ENCODE measurements at regions not wholly inside any gene's neighbourhood (a gene's known extent, or its start where the extent isn't known, plus 50 kb on each side); places are given as distances from the start of the nearest gene placed in this dataset.
"Not testable (repeated sequence)": the region's sequence is repeated elsewhere in the genome, so short reads cannot be mapped to it uniquely, and the experiment has no call there.

DNA sequence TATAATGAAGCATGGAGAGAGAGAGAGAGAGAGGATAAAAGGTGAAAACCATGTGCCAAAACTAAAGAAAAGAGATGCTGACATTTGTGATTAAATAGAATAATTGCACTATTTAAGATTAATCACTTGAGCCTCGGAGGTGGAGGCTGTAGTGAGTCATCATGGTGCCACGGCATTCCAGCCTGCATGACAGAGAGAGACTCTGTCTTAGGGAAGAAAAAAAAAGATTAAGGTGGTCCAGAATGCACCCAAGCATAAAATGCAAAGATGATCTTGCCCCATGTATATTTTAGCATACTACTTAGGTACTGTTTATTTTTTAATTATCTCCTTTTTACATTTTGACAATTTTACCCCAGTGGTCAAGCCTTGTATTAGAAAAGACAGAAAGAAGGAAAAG lies 742.5 kb downstream of the SPATA31A1 start:
- ATAC-seq (replicated peaks); H3K4me1 Mint-ChIP-seq; H3K4me3 Mint-ChIP-seq; H3K36me3 Mint-ChIP-seq (ENCODE audit: low read depth); H3K27ac Mint-ChIP-seq; H3K27me3 Mint-ChIP-seq; H3K9me3 Mint-ChIP-seq: not testable (repeated sequence)

DNA sequence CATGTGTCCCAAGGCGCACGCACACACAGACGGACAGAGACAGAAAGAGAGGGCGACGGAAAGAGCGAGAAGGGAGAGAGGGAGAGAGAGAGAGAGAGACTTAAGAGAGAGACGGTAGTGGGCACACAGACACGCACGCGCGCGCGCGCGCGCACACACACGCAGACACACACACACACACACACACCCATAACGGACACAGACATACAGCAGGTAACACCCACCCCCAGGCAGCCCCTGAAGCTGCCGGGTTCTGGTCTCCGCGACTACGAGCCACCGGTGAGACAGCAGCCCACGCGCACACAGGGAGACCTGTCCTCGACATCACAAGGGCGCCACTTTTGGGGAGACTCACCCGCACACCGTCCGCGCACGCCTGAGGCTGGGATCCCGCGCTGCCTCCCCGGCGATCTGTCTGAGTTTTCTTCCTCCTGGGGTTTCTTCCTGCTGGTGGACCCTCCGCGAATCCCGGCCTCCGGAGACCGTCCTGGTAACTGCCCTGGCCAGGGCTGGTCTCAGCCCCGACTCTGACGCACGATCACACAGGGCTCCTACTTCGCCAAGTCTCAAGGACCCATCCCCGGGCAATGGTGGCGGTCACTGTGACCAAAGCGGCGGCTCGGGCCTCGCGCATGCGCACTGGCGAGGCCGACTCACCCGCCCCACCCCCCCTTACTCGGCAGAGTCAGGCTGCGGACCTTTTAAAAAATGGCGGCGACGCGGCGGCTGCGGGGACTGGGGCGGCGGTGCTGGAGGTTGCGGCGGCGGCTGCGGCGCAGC lies 750.7 kb downstream of the SPATA31A1 start:
- H3K36me3 Mint-ChIP-seq (ENCODE audit: low read depth); H3K27me3 Mint-ChIP-seq; H3K9me3 Mint-ChIP-seq; H3K4me1 Mint-ChIP-seq: not testable (repeated sequence)
- Mint-ChIP-seq H3K4me3 (peak overlapping the region; percentile 94), H3K27ac (peak overlapping the region; percentile 95)
- peak; percentile 72 for ATAC-seq (replicated peaks)

DNA sequence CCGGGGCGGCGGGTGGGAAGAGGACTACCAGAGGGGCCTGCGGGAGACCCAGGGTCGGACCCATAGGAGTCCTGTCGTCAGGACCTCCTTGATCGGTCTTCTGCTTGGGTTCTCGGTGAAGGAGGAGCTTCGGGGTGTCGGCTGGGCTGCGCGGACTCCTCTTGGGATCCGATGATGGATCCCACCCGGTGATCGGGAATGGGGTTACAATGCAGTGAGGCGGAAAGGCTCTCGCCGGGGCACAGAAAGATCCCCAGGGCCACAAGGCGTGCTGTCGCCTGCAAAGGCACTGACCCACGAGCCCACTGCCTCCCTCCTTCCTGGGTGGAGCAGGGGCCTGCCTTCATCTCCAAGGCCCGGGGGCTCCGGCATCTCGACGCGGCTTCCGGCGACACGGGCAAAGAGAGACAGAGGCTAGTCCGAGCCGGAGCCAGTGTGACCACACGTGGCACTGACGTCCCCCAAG lies 751.3 kb downstream of the SPATA31A1 start:
- Mint-ChIP-seq H3K27ac (peak overlapping the region; percentile 95), H3K4me3 (peak overlapping the region; percentile 94)
- H3K4me1 Mint-ChIP-seq; ATAC-seq (replicated peaks); H3K9me3 Mint-ChIP-seq; H3K27me3 Mint-ChIP-seq; H3K36me3 Mint-ChIP-seq (ENCODE audit: low read depth): not testable (repeated sequence)

DNA sequence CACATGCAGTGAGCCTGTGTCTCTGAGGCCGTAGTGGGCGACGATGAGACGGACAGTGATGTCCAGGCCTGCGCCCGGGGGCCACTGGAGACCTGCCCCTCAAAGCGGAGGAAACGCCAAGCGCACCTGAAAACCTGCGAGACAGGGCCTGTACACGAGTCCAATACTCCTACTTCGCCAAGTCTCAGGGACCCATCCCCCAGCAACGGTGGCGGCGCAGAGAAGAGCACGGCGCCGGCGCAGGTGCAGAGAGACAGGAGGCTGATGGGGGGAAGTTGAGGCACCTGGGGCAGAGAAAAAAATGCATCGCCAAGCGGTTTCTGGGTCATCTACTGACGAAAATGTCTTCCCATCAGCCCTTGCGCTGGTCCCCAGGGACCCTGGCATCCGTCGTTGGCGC lies 751.8 kb downstream of the SPATA31A1 start:
- ATAC-seq (replicated peaks); H3K27me3 Mint-ChIP-seq; H3K4me1 Mint-ChIP-seq; H3K9me3 Mint-ChIP-seq; H3K36me3 Mint-ChIP-seq (ENCODE audit: low read depth); H3K27ac Mint-ChIP-seq: not testable (repeated sequence)
- peak overlapping the region; percentile 30 for H3K4me3 Mint-ChIP-seq

DNA sequence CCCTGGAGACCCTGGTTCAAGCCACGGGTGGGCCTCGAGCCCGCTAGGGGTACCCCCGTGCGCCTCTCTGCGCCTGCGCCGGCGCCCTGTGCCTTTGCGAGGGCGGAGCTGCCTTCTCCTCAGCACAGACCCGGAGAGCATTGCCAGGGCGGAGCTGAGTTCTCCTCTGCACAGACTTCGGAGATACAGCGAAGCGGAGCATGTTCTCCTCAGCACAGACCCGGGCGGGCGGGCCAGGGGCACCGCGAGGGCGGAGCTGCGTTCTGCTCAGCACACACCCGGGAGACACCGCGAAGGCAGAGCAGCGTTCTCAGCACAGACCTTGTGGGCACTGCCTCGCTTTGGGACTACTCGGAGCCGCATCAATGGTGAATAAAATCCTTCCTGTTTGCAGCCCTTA lies 753.0 kb downstream of the SPATA31A1 start:
- H3K27ac Mint-ChIP-seq; H3K9me3 Mint-ChIP-seq; H3K4me1 Mint-ChIP-seq; H3K36me3 Mint-ChIP-seq (ENCODE audit: low read depth); ATAC-seq (replicated peaks); H3K4me3 Mint-ChIP-seq; H3K27me3 Mint-ChIP-seq: not testable (repeated sequence)

DNA sequence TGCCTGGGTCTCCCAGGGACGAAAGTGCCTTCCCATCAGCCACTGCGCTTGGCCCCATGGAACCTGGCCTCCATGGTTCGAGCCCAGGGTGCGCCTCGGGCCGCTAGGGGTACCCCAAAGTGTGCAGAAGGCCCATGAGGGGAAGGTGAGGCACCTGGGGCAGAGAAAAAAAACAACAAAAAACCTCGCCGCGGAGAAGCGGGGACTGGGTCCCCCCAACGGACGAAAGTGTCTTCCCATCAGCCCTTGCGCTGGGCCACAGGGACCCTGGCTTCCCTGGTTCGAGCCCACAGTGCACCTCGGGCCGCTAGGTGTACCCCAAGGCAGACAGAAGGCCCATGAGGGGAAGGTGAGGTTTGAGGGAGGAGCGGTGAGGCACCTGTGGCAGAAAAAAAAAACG lies 755.3 kb downstream of the SPATA31A1 start:
- H3K4me3 Mint-ChIP-seq; H3K27me3 Mint-ChIP-seq; ATAC-seq (replicated peaks); H3K4me1 Mint-ChIP-seq; H3K27ac Mint-ChIP-seq; H3K9me3 Mint-ChIP-seq; H3K36me3 Mint-ChIP-seq (ENCODE audit: low read depth): not testable (repeated sequence)

DNA sequence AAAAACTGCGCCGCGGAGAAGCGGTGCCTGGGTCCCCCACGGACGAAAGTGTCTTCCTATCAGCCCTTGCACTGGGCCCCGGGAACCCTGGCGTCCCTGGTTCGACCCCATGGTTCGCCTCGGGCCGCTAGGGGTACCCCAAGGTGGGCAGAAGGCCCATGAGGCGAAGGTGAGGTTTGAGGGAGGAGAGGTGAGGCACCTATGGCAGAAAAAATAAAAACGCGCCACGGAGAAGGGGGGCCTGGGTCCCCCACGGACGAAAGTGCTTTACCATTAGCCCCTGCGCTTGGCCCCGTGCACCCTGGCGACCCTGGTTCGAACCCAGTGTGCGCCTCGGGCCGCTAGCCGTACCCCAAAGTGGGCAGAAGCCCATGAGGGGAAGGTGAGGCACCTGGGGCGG lies 756.1 kb downstream of the SPATA31A1 start:
- not testable (repeated sequence) for H3K9me3 Mint-ChIP-seq; H3K4me1 Mint-ChIP-seq; H3K36me3 Mint-ChIP-seq (ENCODE audit: low read depth); ATAC-seq (replicated peaks); H3K27me3 Mint-ChIP-seq; H3K4me3 Mint-ChIP-seq; H3K27ac Mint-ChIP-seq

DNA sequence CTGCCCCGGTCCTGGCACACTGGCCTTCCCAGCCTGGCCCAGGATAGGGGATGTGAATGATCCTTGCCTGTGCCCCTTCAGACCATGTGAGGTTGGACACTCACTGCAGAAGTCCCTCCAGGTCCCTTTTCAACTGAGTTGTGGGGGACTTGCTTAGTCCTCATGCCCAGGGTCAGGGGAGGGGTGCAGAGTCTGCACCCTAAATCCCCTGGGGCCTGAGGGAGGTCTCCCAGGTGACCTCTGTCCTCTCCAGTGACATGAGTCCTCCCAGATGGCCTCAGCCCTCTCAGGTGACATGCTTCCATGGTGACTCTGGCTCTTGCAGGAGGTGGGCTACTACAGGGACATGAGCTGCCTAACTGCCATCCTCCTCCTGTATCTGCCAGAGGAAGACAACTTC lies 775.1 kb downstream of the SPATA31A1 start:
- H3K36me3 Mint-ChIP-seq (ENCODE audit: low read depth); H3K27ac Mint-ChIP-seq; H3K9me3 Mint-ChIP-seq; ATAC-seq (replicated peaks); H3K4me3 Mint-ChIP-seq; H3K27me3 Mint-ChIP-seq; H3K4me1 Mint-ChIP-seq: not testable (repeated sequence)

DNA sequence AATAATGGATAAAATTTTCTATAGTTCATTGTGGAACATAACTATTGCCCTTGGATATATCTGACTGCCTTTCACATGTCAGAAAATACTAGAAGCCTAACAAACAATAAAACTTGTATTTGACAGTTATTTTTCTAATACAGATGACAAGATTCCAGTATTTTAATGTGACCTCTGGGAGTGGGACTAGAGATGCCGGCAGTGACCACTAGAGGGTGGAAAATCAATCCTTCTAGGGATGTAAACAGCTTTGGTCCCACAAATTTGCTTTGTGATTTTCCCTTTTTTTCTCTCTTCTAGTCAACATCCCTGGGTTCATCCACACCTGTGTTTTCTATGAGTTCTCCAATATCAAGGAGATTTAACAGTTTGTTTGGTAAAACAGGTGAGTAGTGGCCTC lies 813.7 kb downstream of the SPATA31A1 start:
- not testable (repeated sequence) for H3K27me3 Mint-ChIP-seq; H3K4me3 Mint-ChIP-seq; H3K4me1 Mint-ChIP-seq; H3K9me3 Mint-ChIP-seq; H3K27ac Mint-ChIP-seq; ATAC-seq (replicated peaks); H3K36me3 Mint-ChIP-seq (ENCODE audit: low read depth)

DNA sequence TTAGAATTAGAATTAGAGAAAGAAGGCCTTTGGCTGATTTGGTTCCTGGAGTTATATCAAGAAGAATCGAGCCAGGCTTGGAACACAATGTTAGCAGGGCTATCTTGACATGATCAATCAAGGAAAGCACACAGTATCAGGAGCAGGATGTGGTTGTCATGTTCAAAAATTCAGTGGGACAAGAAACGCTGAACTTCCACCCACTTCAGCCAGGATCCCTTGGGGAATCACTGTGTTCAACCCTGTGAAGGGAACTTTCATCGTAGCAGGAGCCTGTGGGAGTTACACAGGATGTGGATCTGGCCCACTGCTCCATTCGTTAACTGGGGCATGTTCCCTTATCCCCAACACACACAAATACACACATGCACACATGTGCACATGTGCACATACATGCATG lies 817.8 kb downstream of the SPATA31A1 start:
- not testable (repeated sequence) for H3K4me3 Mint-ChIP-seq; H3K36me3 Mint-ChIP-seq (ENCODE audit: low read depth); H3K9me3 Mint-ChIP-seq; H3K27ac Mint-ChIP-seq; ATAC-seq (replicated peaks); H3K4me1 Mint-ChIP-seq; H3K27me3 Mint-ChIP-seq

DNA sequence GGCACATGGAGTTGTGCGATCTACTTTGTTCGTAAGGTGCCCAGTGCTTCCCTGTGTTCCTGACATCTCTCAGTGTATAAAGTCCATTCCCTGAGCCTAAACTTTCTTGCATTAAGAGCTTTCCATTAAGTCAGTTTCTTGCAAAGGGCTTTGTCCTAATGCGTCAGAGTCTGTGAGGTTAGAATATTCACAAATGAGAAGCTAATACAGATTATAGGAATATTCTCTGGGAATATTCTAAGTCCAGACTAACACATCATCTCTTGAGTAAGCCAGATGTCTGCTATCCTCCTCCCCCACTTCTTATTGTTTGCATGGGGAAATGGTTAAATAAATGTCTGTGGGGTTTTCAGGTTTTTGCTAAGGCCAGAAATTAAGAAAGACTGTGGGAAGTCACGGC lies 818.6 kb downstream of the SPATA31A1 start:
- ATAC-seq (replicated peaks); H3K36me3 Mint-ChIP-seq (ENCODE audit: low read depth); H3K27ac Mint-ChIP-seq; H3K9me3 Mint-ChIP-seq; H3K27me3 Mint-ChIP-seq; H3K4me1 Mint-ChIP-seq; H3K4me3 Mint-ChIP-seq: not testable (repeated sequence)

DNA sequence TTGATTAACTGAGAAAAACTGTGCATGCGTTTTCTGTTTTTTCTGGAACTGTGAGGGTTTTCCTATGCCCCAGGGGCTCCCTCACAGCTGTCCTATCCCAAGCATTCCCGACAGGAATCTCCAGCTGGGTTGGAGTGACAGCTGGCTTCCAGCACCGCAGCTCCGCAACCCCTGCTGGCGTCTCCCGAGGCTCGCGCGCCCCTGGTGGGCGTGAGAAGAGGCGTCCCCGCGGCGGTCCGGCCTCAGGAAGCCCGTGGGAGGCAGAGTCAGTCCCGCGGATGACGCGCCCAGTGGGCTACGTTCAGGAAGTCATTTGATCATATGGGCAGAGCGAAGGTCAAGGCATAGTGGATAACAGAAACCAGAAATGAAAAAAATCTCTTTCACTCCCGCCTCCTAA lies 821.9 kb downstream of the SPATA31A1 start:
- H3K27ac Mint-ChIP-seq; H3K4me3 Mint-ChIP-seq; H3K27me3 Mint-ChIP-seq; H3K4me1 Mint-ChIP-seq; H3K9me3 Mint-ChIP-seq; H3K36me3 Mint-ChIP-seq (ENCODE audit: low read depth): not testable (repeated sequence)
- ATAC-seq (replicated peaks), result peak; percentile 19

DNA sequence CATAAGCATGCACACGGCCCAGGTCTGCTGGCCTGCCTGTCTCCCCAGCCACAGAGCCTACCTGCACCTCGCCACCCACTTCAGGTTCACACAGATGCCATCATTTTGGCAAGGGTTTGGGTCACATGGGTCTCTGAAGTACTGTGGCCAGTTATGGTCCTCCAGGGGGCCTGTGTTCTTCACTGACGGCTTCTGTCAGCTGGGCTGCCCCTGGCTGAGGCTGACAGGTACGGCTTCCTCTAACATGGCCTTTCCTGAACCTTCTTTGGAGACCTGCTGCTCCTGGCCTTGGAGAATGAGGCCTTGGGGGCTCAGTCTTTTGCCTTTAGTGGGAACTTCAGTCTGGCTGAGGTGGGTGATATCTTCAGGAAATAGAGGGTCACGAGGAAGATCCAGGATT lies 835.9 kb downstream of the SPATA31A1 start:
- H3K27ac Mint-ChIP-seq; H3K4me1 Mint-ChIP-seq; H3K4me3 Mint-ChIP-seq; H3K27me3 Mint-ChIP-seq; ATAC-seq (replicated peaks); H3K9me3 Mint-ChIP-seq; H3K36me3 Mint-ChIP-seq (ENCODE audit: low read depth): not testable (repeated sequence)

DNA sequence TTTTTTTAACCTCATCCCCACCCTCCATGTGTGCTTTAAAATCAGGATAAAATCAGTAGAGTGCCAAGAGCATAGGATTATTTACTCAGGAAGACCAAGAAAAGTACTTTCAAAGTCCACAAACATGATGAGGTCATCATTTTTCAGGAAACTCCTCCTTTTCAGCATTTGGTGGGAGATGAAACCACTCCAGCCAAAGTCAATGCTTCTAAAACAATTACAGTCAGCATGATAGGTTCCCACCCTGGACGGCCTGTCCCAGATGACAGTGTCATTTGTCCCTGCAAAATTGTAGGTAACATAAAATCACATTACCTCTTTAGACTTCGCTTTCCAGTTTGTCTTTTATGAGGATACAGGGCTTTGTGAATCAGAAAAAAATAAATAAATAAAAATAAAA lies 836.7 kb downstream of the SPATA31A1 start:
- H3K36me3 Mint-ChIP-seq (ENCODE audit: low read depth); H3K27me3 Mint-ChIP-seq; H3K4me1 Mint-ChIP-seq; H3K9me3 Mint-ChIP-seq; H3K4me3 Mint-ChIP-seq; H3K27ac Mint-ChIP-seq; ATAC-seq (replicated peaks): not testable (repeated sequence)

DNA sequence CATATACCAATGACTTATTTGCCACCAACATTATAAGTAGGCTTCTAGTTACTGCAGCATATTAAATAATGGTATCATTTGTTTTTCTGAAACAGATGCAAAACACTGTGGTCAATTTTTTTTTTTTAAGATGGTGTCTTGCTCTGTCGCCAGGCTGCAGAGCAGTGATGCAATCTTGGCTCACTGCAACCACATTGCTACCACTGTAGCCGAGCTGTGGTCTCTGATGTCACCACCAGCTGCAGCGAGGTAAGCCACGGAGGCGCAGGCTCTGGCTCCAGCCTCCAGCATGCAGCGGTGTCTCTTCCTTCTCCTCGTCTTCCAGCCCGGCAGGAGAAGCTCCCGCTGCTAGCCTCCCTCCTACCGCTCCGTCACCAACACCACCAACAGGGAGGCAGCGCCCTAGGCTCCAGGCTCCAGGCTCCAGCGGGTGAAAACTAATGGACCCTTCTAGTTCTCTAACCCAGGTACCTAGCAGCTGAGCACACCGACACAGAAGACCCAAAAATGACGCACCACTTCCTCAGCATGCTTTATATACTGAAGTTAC lies 840.8 kb downstream of the SPATA31A1 start:
- not testable (repeated sequence) for ATAC-seq (replicated peaks); H3K27ac Mint-ChIP-seq; H3K4me1 Mint-ChIP-seq; H3K9me3 Mint-ChIP-seq; H3K27me3 Mint-ChIP-seq; H3K4me3 Mint-ChIP-seq; H3K36me3 Mint-ChIP-seq (ENCODE audit: low read depth)

DNA sequence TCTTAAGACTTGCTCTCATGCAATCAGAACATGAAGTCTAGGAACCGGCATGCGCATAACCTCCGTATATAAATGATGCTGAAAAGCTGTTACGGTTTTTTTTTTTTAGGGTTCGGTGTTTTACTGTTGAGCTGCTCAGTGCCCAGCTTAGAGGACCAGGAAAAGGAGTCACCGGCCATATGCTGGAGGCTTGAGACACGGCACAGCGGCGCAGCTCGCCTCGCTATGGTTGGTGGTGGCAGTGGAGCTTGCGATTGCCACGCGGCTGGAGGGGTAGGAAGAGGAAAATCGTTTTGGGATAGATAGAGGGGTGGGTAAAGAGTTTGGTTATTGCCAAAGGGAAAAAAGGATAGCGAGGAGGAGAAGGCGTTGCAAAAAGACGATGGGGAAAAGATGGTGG lies 841.3 kb downstream of the SPATA31A1 start:
- not testable (repeated sequence) for H3K4me1 Mint-ChIP-seq; H3K27ac Mint-ChIP-seq; H3K36me3 Mint-ChIP-seq (ENCODE audit: low read depth); ATAC-seq (replicated peaks); H3K9me3 Mint-ChIP-seq; H3K4me3 Mint-ChIP-seq; H3K27me3 Mint-ChIP-seq

Measured in activated T-helper 17 cell treated with anti-CD3 and anti-CD28 coated beads, Interleukin-2, amount 50 U/mL, for 72 hours (primary cell).